Sigmoid colon (tissue), 3 donors: ENCODE measurements at regions not wholly inside any gene's neighbourhood (a gene's known extent, or its start where the extent isn't known, plus 50 kb on each side); places are given as distances from the start of the nearest gene placed in this dataset.

Experiments
- CTCF ChIP-seq, 4 experiments: fragments of 450-650 bp in 3 of 4; fragments of 200-600 bp in 1 of 4; IDR thresholded peaks; one replicate each; pipeline ENCODE4 v1.5.1; 2016 to 2019; ENCODE audit warnings: antibody characterized with exemption in 4 of 4, mild to moderate bottlenecking in 3 of 4, moderate library complexity in 2 of 4
- POLR2A ChIP-seq, 2 donors: fragments of 450-650 bp; IDR thresholded peaks; one replicate each; pipeline ENCODE4 v1.6.1; 2016; ENCODE audit warnings: antibody characterized with exemption in 2 of 2, mild to moderate bottlenecking in 2 of 2, moderate library complexity in 2 of 2

- TF ChIP-seq POLR2A (IDR thresholded peaks at IDR 0.05) (no peak), CTCF (IDR thresholded peaks at IDR 0.05) (no peak)
These were observed 402.3 kb upstream of the ADAMTSL1 start for GRCh38 chr9:18071651-18072060.
